HCT116 (cell line): ENCODE measurements at regions not wholly inside any gene's neighbourhood (a gene's known extent, or its start where the extent isn't known, plus 50 kb on each side); places are given as distances from the start of the nearest gene placed in this dataset.

ENCODE experiments used
- CTCF ChIP-seq, 3 experiments: fragments of 200-600 bp in 1 of 3; sonication (generic) in 1 of 3; IDR thresholded peaks in 2 of 3; conservative IDR thresholded peaks in 1 of 3; 2 replicates each; pipeline ENCODE4 v1.5.1; 2012 to 2017; ENCODE audit warnings: low read depth in 2 of 3, low read length in 2 of 3, antibody characterized with exemption in 1 of 3, borderline replicate concordance in 1 of 3, control low read depth in 1 of 3, mild to moderate bottlenecking in 1 of 3, mixed read lengths in 1 of 3, mixed run types in 1 of 3, moderate library complexity in 1 of 3; ENCODE audit not compliant: insufficient read depth in 1 of 3
- ELF1 ChIP-seq: IDR thresholded peaks from 2 replicates; pipeline ENCODE4 v1.6.1; 2012; ENCODE audit warnings: low read depth, borderline replicate concordance
- EZH2 ChIP-seq: fragments of 200-600 bp; sonication (generic); IDR thresholded peaks from 2 replicates; pipeline ENCODE4 v1.6.1; 2017; ENCODE audit warnings: antibody characterized with exemption, mixed run types
- EZH2phosphoT487 ChIP-seq: fragments of 200-600 bp; IDR thresholded peaks from 2 replicates; pipeline ENCODE4 v1.6.1; 2018; ENCODE audit warnings: antibody characterized with exemption, borderline replicate concordance
- POLR2A ChIP-seq: IDR thresholded peaks from 2 replicates; pipeline ENCODE4 v1.7.0; 2011; ENCODE audit warnings: borderline replicate concordance; ENCODE audit not compliant: insufficient read depth, insufficient read length; ENCODE audit errors: extremely low read depth
- SIN3A ChIP-seq: IDR thresholded peaks from 2 replicates; pipeline ENCODE4 v1.6.1; 2012; ENCODE audit warnings: low read depth

DNA sequence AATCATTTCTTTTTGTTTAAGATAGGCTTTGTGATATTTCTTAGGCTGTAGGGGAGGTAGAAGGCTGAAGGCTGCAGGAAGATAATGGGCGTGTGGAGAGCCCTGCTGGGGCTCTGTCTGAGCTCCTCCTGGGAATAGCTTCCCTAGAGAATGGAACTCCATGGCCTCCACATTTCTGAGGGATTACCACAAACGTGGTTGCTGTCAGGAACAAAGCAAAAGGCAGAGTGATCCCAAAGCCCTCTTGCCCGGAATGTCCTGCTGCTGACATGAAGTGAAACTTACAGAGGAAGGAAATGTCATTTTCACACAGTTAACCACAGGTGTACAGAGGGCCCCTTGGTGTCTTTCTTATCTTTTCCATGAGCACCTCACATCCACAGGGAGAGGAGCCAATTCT is 89.3 kb downstream of the DDIT4L start:
- TF ChIP-seq CTCF (IDR thresholded peaks at IDR 0.05 in 2 of 3, conservative IDR thresholded peaks at IDR 0.05 in 1 of 3; ENCODE audit: borderline replicate concordance in 1 of 3, insufficient read depth in 1 of 3, low read depth in 2 of 3, low read length in 2 of 3), result no peak
- no peak for TF ChIP-seq ELF1
- TF ChIP-seq SIN3A, result no peak
- no peak for TF ChIP-seq POLR2A
- no peak for TF ChIP-seq EZH2phosphoT487
- TF ChIP-seq EZH2, result no peak
